GM21528 (cell line): ENCODE measurements at regions not wholly inside any gene's neighbourhood (a gene's known extent, or its start where the extent isn't known, plus 50 kb on each side); places are given as distances from the start of the nearest gene placed in this dataset.
"Not testable (repeated sequence)": the region's sequence is repeated elsewhere in the genome, so short reads cannot be mapped to it uniquely, and the experiment has no call there.

ENCODE experiments used
- ATAC-seq: cut with Tn5 transposase; IDR thresholded peaks from one replicate; pipeline ENCODE4 v1.9.1; 2021; ENCODE audit warnings: mild to moderate bottlenecking, moderate library complexity; ENCODE audit not compliant: unreplicated experiment, low FRiP score

DNA sequence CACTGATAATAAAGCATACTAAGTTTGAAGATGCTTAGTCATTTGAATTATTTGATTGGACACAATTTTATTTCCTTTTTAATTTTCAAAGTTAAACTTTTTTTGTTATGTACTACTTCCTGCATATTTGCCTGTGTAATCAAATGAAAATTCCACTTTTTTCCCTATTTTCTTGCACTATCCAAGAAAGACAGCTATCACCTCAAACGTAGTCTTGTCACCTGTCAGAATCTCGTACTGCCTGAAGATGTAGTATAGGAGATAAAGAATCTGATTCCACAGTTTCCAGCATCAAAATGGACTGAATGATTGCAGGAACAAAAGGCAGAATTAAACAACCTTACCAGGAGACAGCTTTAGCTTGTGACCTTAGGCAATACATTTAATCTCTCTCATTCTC lies 818.8 kb downstream of the MAT2B start:
- no peak for ATAC-seq

DNA sequence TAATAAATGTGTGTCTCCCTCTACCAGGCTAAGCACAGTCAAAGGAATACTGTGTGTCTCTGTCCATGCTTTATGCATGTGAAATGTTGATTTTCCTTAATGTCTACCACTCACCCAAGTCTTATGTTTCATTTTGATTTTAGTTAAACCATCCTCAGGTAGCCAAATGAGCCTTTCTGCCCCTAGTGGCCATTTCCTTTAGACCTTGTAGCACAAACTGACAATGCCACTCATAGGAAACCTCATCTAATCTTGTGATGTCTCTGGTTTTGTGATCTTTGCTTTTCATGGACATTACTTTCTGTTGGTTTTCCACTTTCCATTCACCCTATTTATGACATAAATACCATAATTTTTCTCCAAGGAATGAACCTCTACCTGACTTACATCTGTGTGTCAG lies 820.8 kb downstream of the MAT2B start:
- no peak for ATAC-seq

DNA sequence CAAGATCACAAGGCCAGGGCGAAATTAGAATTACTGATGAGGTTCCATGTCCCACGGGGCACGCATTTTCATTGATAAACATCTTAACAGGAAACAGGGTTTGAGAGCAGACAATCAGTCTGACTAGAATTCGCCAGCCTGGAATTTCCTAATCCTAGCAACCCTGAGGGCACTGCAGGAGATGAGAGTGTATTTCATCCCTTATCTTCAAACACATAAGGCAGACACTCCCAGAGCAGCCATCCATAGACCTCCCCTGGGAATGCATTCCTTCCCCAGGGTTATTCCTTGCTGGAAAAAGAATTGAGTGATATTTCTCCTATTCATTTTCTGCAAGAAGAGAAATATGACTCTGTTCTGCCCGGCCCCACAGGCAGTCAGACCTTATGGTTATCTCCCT lies 821.7 kb downstream of the MAT2B start:
- not testable (repeated sequence) for ATAC-seq

DNA sequence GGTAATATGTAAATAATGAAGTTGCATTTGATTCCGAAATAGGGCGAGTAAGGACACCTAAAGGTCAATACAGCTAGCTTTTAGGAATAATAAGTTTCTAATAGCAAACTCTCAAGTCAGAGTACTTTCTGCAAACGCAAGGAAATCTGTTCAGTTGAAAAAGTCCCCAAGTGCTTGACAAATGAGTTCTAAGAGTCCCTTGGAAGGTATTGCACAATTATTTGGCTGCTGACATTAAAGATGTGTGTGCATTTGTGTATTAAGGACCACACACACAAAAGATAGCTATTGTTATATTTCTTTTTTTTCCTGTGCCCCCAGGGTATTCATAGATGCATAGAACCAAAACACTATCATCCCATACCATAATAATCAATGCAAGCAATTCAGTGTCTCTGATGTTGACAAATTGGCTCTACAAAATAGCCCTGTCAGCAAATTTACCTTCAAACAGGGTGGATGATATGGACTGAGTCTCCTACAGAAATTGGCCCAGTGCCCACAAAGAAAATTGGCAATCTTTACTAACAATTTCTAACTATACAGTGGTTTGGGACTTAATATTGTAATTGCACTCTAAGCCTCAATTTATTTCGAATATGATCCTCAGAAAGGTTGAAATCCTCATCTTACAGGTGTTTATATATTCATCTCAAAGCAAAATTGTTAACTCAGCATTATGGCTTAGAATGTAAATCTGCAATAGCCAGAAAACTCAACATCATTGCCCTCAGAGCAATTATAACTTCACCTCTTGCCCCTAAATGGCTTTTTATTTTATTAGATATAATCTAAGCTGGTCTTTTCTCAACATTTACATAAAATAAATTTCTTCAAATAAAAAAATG lies 827.2 kb downstream of the MAT2B start:
- ATAC-seq, result no peak

DNA sequence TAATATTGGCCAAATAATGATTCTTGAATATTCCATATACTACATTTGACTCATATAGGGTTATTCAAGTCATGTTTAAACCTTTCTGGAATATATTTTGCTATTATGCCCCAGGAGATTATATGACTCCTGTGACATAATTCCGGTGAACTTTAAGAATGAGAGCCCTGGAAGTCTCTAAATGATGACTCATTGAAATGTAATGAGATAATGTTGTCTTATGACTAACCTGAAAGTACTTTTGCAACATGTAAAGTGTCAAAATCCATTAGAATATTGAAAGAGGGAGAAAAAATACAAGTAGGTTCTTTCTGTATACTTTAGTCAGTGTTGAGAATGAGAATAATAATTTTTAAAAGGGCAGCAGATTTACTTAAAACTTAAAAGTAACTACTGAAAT lies 830.4 kb downstream of the MAT2B start:
- no peak for ATAC-seq

DNA sequence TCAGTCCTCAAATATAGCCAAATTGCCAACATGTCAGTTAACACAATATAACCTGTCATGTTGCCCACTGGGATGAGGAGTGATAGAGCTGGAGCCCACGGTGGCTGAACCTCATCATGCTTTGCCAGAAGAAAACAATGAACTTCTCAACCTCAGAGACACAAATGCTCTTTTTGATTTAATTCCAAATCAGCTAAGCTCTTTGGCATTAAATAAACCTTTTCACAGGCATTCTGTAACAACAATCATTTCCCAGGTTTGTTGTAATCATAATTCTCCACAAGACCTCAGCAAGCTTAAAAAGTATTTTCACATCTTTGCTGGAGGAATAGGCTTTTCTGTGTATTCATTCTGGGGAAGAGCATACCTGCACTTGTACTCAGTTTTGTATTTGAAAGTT lies 830.9 kb downstream of the MAT2B start:
- no peak for ATAC-seq

DNA sequence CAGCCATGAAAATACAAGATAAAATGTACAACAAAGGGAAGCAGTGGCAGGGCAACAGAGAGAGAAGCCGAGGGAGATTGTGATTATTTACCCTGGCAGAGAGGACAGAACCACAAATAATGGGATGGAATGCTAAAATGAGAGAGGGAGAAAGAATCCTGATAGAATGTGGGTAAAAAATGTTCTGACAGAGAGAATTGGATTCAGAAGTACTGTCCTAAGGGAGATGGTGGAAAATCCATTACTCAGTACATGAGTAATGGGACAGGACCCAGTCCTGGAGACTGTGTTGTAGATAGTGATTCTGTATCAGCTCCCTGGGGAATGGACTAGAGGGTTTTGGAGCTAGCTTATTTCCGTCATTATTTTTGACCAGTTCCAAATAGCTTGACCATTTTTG lies 831.5 kb downstream of the MAT2B start:
- ATAC-seq, result no peak

DNA sequence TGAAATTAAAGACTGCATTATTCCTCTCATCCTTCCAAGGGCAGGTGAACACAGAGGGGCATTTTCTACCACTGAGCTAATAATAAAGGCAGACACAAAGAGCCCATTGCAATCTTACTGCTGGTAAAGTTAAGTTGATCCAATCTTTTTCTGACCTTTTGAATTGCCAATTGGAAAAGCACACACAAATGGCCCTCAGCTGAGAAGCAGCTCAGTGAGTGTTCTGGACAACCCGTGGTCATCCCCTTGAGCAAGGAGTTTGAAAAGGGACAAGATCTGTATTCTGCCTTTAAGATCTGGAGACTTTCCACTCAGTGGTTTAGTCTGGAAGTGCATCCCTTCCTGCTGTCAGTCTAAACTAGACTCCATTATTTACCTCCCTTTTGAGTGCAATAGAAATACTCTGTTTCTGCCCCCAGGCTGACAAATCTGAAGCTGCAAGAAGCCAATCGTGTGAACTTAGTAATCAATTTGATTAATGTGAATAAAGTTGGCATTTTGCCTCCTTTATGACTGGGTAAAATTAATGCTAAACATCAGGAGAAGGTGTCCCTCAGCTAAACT lies 835.7 kb downstream of the MAT2B start:
- ATAC-seq, result no peak

DNA sequence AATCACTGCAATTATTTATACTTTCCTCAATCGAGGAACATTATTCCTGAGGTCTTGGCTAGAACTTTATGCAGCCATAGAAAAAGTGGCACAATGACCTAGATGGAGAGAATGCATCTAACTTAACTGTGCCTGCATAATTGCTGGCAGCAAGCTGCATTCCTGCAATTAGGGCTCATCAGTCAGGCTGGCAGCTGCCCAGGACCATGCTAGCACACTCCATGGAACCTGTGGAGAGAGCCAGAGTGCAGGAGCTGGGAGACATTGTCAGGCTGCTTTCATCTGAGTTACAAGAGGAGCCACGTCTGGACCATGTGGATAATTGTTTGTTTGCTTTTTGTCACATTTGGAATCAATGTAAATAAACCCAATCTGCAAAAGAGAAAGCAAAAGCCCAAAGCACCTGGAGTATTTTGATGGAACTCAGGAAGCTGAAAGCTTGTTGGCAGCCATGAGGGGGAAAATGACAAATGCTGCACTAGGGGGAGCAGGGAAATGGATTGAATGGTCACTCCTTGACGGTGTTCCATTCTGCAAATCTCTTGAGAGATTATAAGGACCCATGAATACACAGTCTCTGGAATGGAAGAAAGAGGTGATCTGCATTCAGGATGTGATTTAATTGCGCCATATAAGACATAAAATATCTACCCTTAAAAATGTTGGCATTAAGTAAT lies 839.9 kb downstream of the MAT2B start:
- no peak for ATAC-seq

DNA sequence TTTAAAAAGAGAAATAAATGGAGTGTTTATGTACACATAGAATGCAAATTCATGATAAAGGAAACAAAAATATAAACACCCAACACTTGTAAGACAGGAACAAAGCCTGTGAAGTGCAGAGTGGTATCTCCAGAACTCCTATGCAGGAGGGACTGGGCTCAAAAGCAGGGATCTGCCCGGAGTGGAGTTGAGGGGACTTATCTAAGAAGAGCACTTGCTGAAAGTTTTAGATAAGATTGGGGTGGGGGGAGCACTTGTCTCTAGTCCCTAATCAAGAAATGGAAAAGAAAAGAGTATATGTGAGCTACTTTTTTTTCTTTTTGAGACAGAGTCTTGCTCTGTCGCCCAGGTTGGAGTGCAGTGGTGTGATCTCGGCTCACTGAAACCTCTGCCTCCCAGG lies 840.4 kb downstream of the MAT2B start:
- ATAC-seq, result no peak

DNA sequence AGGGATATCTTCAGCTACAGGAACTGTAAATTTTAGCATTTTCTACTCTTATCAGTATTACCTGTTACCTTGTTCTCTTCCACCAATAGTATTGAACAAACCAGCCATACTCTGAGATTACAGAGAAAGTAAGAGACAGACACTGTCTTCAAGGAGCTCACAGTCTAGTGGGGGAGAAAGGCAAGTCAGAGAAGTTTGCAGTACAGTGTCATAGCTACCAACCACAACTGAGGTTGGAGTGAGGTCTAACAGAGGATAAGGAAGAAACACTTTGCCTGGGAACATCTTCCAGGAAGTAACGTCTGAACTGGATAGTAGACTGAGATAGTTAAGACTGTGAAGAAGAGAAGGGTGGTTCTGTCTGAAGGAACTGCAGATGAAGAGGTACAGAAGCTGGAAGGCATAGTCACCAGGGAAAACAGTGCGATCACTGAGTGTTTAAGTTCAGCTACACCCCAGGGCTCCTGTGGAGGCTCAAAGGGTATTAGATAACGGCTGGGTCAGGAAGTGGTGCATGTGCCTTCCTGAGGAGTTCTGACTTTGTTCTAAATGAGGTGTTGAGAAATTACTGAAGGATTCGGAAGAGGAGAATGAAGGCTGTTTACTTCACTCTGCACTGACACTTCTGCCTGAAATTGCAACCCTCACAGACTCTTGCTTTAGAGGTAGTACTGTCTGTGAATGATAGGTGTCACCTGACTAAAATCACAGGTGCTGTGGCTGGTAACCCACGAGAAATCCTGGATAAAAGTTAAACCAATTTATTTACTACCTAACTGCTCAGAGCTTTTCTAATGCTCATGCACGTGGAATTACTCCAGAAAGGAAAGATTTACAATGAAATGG lies 841.6 kb downstream of the MAT2B start:
- no peak for ATAC-seq

DNA sequence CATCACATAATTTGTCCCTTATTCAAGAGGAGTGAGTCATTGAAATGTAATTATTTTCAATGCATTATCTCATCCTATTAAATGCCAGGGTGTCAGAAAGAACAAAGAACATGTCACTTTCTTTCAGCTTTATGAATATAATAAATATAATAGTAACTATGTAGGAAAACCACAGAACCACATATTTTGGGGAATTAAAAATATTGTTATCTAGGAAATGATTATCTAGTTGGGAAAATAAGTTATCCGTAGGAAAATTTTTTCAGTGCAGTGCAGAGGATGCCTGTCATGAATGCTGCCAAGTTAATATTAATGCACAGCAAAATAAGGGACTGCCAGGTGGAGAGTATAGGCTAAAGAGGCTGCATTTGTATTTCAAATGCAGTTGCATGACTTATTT lies 844.8 kb downstream of the MAT2B start:
- no peak for ATAC-seq

DNA sequence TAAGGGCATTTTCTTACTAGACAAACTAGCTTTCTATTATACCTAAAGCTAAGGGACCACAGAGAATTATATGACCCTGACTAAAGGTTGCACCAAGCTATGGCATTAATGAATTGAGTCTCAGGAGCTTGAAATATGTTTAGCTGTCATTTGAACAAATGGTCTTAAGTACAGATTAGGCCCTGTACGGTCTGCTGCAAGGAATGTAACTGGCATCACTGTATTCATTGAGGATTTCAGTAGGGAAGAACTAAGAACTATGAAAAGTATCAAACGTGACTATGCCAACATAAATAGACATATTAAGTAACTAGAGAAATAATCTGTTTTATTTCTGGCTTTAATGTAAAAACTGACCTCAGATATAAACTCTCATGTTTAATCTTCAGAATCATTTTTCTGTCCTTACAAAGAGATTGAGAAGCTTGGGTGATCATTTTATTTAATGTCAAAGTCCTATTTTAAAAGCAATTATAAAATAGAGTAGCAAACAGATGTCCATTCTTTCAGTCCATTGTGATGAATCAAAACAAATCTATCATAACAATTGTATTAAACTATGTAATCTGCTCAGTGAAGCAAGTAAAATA lies 845.9 kb downstream of the MAT2B start:
- ATAC-seq, result no peak

DNA sequence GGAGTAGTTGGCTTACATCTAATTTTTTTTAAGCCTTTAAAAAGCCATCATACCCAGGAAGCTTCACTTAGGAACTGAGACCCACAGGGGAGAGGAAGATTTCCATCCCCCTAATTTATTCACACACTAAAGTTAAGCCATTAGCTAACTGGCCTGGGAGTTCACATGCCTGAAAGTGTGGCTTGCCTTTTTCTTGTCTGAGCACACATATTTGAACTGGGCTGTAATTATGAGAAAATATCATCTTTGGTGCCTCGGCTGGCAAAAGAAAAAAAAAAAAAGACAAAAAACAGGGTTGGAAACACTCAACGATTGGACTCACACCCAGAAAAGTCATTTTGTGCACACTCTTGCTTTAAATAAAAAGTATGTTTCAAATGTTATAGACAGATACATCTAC lies 847.3 kb downstream of the MAT2B start:
- no peak for ATAC-seq

DNA sequence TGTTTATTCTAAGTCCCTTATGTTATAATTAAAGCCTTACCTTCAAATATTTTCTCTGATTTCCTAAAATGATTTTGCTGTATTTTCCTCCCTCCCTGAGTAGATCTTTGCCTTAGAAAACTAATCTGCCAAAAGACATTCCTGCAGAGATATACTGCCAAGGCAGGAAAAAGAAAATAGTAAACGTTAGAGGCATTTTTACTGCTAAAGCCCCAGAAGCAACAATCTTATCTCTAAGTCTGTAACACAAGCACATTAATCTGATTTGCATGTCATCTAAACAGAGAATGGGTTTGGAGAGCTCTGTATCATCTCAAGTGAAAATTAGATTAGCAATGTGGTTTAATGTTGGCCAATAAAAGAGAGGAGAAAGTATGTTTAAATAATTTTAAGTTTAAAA lies 847.7 kb downstream of the MAT2B start:
- ATAC-seq, result no peak

DNA sequence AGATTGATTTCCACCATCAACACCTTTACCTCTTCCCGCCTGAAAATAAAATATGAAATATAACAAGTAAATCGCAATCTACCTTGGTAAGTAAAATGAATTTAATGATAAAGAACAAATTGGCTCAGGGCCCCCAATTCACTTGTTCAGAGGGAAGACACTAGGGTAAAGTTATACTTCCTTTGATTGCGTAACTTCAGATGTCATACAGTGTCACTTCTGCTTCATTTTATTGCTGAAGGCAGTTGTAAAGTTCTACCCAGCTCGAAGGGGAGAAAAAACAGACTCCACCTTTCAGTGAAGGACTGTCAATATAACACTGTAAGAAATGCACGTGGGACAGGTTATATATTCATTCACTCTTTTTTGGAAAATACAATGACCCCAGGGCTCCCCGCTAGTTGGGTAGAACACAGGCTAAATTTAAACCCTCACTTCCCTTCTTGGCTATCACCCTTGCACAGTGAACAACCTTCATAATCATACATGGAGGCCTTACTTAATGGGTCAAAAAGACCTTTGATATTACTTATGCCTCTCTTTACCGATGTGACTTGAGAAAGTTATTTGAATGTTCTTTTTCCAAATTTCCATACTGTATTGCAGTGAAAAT lies 848.8 kb downstream of the MAT2B start:
- ATAC-seq, result no peak

DNA sequence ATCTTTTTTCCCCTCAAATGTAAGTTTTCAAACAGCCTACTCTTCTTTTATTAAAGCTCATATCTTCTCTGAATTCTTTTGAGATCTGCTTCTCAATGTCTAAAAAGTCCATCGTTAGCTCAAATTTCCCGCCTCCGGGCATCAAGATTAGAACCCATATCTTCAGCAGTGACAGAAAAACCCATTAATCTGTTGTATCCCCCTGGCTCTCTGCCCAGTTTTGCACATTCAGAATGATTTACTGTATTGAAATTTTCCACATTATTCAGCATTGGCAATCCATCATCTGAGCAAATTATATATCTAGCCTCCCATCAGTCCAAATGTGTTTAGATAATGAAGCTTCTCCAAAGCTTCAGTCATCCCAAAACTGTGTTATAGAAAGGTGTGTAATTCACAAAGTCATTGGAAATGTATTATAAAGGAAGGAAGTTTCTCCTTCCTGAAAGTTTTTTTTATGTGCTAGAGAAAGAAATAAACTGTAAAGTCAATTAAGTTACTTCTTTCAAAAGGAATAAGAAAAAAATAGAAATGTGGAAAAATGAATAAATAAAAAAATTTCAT lies 849.9 kb downstream of the MAT2B start:
- ATAC-seq, result no peak

DNA sequence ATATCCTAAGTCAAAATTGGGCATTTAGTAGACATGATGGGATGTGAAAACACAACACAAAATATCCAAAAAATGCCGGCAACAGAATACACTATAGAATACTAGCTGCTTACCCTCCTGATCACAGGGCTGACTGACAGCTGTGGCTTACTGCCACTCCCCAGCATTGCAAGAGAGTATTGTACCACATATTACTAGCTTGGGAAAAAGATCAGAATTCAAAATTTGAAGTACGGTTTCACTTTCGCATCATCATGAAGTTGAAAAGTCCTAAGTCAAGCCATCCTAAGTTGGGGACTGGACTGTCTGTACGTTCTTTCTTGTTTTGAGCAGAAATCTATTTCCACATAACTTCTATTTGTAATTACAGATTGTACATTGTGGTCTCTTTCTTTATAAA lies 851.4 kb downstream of the MAT2B start:
- ATAC-seq, result no peak

DNA sequence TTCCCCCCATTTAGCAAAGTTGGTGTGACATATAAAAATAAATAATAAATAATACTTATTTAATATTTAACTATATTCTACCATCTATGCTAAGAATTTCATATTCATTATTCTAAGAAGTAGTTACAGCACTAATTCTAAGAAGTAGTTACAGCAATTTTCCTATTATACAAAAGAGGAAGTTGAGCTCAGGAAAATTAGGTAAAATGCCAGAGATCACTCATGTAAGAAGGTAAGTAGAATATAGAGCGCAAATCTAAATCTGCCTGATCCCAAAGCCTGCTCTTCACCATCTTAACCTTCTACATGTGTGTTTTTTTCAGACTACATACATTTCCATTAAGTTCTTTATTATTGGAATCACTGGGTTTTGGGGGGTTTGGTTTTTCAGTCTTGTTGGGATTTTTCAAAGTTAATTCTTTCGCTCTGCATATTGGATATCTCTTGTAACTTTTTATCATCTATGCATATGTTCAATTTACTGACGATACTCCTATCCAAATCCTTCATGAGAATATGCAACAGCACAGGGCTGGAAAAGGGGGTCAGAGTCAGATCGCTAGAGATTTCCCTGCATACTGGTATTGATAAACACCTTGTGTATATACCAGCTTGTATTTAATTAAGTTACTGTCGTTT lies 852.1 kb downstream of the MAT2B start:
- ATAC-seq, result no peak
